H1 (cell line): ENCODE measurements at regions not wholly inside any gene's neighbourhood (a gene's known extent, or its start where the extent isn't known, plus 50 kb on each side); places are given as distances from the start of the nearest gene placed in this dataset.

Source experiments
- CTCF ChIA-PET: fragments of 300-600 bp; sonication (Branson Sonifier 250); formaldehyde crosslinking; loops from one replicate; lab custom pipeline; 2021; ENCODE audit not compliant: partially characterized antibody; lab: Charles Lee
- POLR2A ChIA-PET: fragments of 300-600 bp; sonication (Branson Sonifier 250); formaldehyde crosslinking; loops from one replicate; lab custom pipeline; 2021; ENCODE audit warnings: inconsistent platforms; ENCODE audit not compliant: partially characterized antibody; lab: Charles Lee
- DNase-seq, 2 experiments: peaks; one replicate each; pipeline versions ENCODE4 v3.0.0 to v3.0.0-alpha.2; 2010 to 2022; ENCODE audit warnings: low spot score in 2 of 2, low read depth in 1 of 2, mixed read lengths in 1 of 2
- FAIRE-seq: peaks from 2 replicates; lab custom pipeline; 2011; peaks lifted over from hg19 to GRCh38; lab: Jason Lieb, UNC
- H2AFZ ChIP-seq: 2 replicates; pipeline ENCODE4 v1.8.1; 2012; ENCODE audit warnings: low read length, inconsistent platforms
- H2AK5ac ChIP-seq: 2 replicates; pipeline ENCODE4 v1.6.1; 2013; ENCODE audit warnings: low read depth, low read length
- H2BK120ac ChIP-seq: replicated peaks from 2 replicates; pipeline ENCODE3; 2013; ENCODE audit warnings: low read depth, low read length, inconsistent platforms
- H2BK12ac ChIP-seq: 2 replicates; pipeline ENCODE4 v1.6.1; 2013; ENCODE audit warnings: low read depth, low read length
- H2BK15ac ChIP-seq: 2 replicates; pipeline ENCODE4 v1.6.1; 2013; ENCODE audit warnings: low read length
- H2BK20ac ChIP-seq: 2 replicates; pipeline ENCODE4 v1.6.1; 2013; ENCODE audit warnings: low read length
- H2BK5ac ChIP-seq: 2 replicates; pipeline ENCODE4 v1.6.1; 2013; ENCODE audit warnings: low read depth, low read length
- H3K14ac ChIP-seq: 2 replicates; pipeline ENCODE4 v1.6.1; 2013; ENCODE audit warnings: inconsistent platforms; ENCODE audit not compliant: insufficient read length
- H3K18ac ChIP-seq: 2 replicates; pipeline ENCODE4 v1.6.1; 2013; ENCODE audit warnings: low read length; ENCODE audit errors: extremely low read depth
- H3K23ac ChIP-seq: 2 replicates; pipeline ENCODE4 v1.6.1; 2013; ENCODE audit warnings: inconsistent platforms; ENCODE audit not compliant: insufficient read length
- H3K23me2 ChIP-seq: 2 replicates; pipeline ENCODE4 v1.6.1; 2013; ENCODE audit warnings: low read depth, low read length
- H3K27ac ChIP-seq: 2 replicates; pipeline ENCODE4 v1.6.1; 2011; ENCODE audit warnings: low read depth, low read length, inconsistent platforms
- H3K27me3 ChIP-seq, 4 experiments: replicated peaks in 1 of 4; 1 replicate in 1 of 4; 2 replicates in 3 of 4; pipeline versions ENCODE4 v1.6.1 to v1.8.1; 2011 to 2013; ENCODE audit warnings: low read length in 3 of 4, mild to moderate bottlenecking in 3 of 4, inconsistent platforms in 2 of 4, mixed read lengths in 2 of 4, moderate library complexity in 1 of 4; ENCODE audit not compliant: control insufficient read depth in 3 of 4, insufficient read depth in 3 of 4; ENCODE audit errors: extremely low read depth in 1 of 4
- H3K36me3 ChIP-seq, 4 experiments: 2 replicates each; pipeline versions ENCODE4 v1.6.1 to v1.8.1; 2011 to 2013; ENCODE audit warnings: mild to moderate bottlenecking in 4 of 4, low read length in 3 of 4, moderate library complexity in 2 of 4, control low read depth in 1 of 4, inconsistent platforms in 1 of 4; ENCODE audit not compliant: insufficient read depth in 4 of 4, control insufficient read depth in 2 of 4
- H3K4ac ChIP-seq: replicated peaks from 2 replicates; pipeline ENCODE3; 2013; ENCODE audit warnings: low read length, low read depth, mixed read lengths, inconsistent platforms; ENCODE audit not compliant: insufficient read length
- H3K4me1 ChIP-seq, 4 experiments: replicated peaks in 1 of 4; 1 replicate in 1 of 4; 2 replicates in 3 of 4; pipeline versions ENCODE4 v1.6.1 to v1.8.1; 2011 to 2013; ENCODE audit warnings: low read length in 3 of 4, inconsistent platforms in 2 of 4, mixed read lengths in 1 of 4; ENCODE audit not compliant: insufficient read depth in 4 of 4, control insufficient read depth in 3 of 4
- H3K4me2 ChIP-seq, 2 experiments: 2 replicates each; pipeline versions ENCODE4 v1.6.1 to v1.8.1; 2011 to 2013; ENCODE audit warnings: low read depth in 2 of 2, low read length in 2 of 2, control low read depth in 1 of 2, inconsistent platforms in 1 of 2, mild to moderate bottlenecking in 1 of 2; ENCODE audit not compliant: insufficient read depth in 1 of 2
- H3K4me3 ChIP-seq, 4 experiments: fragments of 200-600, 300-600 bp in 1 of 4; sonication (generic), shearing (Covaris generic), sonication (Bioruptor Twin) in 1 of 4; 2 replicates each; pipeline versions ENCODE4 v1.5.1 to v1.8.1; 2011 to 2016; ENCODE audit warnings: low read length in 4 of 4, low read depth in 3 of 4, control low read depth in 2 of 4, inconsistent platforms in 2 of 4, mild to moderate bottlenecking in 2 of 4, mixed read lengths in 1 of 4, moderate library complexity in 1 of 4; ENCODE audit not compliant: insufficient read depth in 2 of 4; ENCODE audit errors: extremely low read depth in 1 of 4
- H3K56ac ChIP-seq: replicated peaks from 2 replicates; pipeline ENCODE3; 2013; ENCODE audit warnings: low read depth, mild to moderate bottlenecking, mixed read lengths, low read length, inconsistent platforms; ENCODE audit not compliant: insufficient read length
- H3K79me1 ChIP-seq: 2 replicates; pipeline ENCODE4 v1.6.1; 2013; ENCODE audit warnings: low read depth, low read length, control low read depth
- H3K79me2 ChIP-seq, 2 experiments: 2 replicates each; pipeline versions ENCODE4 v1.6.1 to v1.8.1; 2012 to 2013; ENCODE audit warnings: low read length in 2 of 2, mild to moderate bottlenecking in 2 of 2, inconsistent platforms in 1 of 2; ENCODE audit not compliant: insufficient read depth in 2 of 2, control insufficient read depth in 1 of 2
- H3K9ac ChIP-seq, 4 experiments: replicated peaks in 1 of 4; 1 replicate in 1 of 4; 2 replicates in 3 of 4; pipeline versions ENCODE4 v1.6.1 to v1.8.1; 2011 to 2013; ENCODE audit warnings: low read depth in 3 of 4, low read length in 3 of 4, control low read depth in 2 of 4, mild to moderate bottlenecking in 2 of 4, moderate library complexity in 2 of 4, inconsistent platforms in 1 of 4; ENCODE audit errors: extremely low read depth in 1 of 4
- H3K9me3 ChIP-seq, 2 experiments: 2 replicates each; pipeline versions ENCODE4 v1.6.1 to v1.8.1; 2012 to 2013; ENCODE audit warnings: mild to moderate bottlenecking in 2 of 2, moderate library complexity in 2 of 2, control low read depth in 1 of 2, inconsistent platforms in 1 of 2, low read depth in 1 of 2, low read length in 1 of 2, mixed read lengths in 1 of 2; ENCODE audit not compliant: insufficient read depth in 2 of 2
- H4K20me1 ChIP-seq, 2 experiments: replicated peaks in 1 of 2; 2 replicates each; pipeline versions ENCODE3 to v1.8.1; 2011 to 2013; ENCODE audit warnings: inconsistent platforms in 2 of 2, low read length in 2 of 2, mild to moderate bottlenecking in 1 of 2; ENCODE audit not compliant: insufficient read depth in 2 of 2, control insufficient read depth in 1 of 2
- H4K5ac ChIP-seq: 2 replicates; pipeline ENCODE4 v1.6.1; 2013; ENCODE audit warnings: low read length, low read depth, mixed read lengths, inconsistent platforms; ENCODE audit not compliant: insufficient read length
- H4K8ac ChIP-seq: 2 replicates; pipeline ENCODE4 v1.8.0; 2013; ENCODE audit warnings: mild to moderate bottlenecking, moderate library complexity, low read length, inconsistent platforms; ENCODE audit not compliant: insufficient read depth; ENCODE audit errors: extremely low read depth
- H4K91ac ChIP-seq: replicated peaks from 2 replicates; pipeline ENCODE3; 2013; ENCODE audit warnings: low read length, mixed read lengths, inconsistent platforms; ENCODE audit not compliant: insufficient read length
- CHD1 ChIP-seq: IDR thresholded peaks from 2 replicates; pipeline ENCODE4 v1.6.1; 2012; ENCODE audit warnings: low read depth, low read length, improper control_type of control experiment
- SIN3A ChIP-seq, 2 experiments: IDR thresholded peaks in 1 of 2; conservative IDR thresholded peaks in 1 of 2; 2 replicates each; pipeline ENCODE4 v1.6.1; 2011 to 2012; ENCODE audit warnings: low read length in 2 of 2, improper control_type of control experiment in 1 of 2, low read depth in 1 of 2, mild to moderate bottlenecking in 1 of 2
- WGBS, 2 experiments: shearing (Covaris generic) in 1 of 2; methylation state at CpG; one replicate each; pipeline versions ENCODE4 v1.1.6 to v1.1.7; 2013 to 2015; ENCODE audit warnings: low lambda C conversion rate in 2 of 2, mixed read lengths in 2 of 2, inconsistent platforms in 1 of 2, low coverage in 1 of 2, missing lambda C conversion rate in 1 of 2; ENCODE audit not compliant: insufficient replicate concordance in 2 of 2, insufficient coverage in 1 of 2, insufficient read length in 1 of 2; ENCODE audit errors: extremely low coverage in 1 of 2, missing lambda C conversion rate in 1 of 2; 5-methylcytosine and 5-hydroxymethylcytosine counted together

- H2BK15ac ChIP-seq, result no peak overlapping the region
- 93% methylated on average over 2 of the region's 2 CpGs; no CpG with 5 or more reads in 1 of the 2 experiments for WGBS, 2 experiments
- H3K4me3 ChIP-seq, result no peak overlapping the region
- H3K4ac ChIP-seq, result no peak overlapping the region
- no peak overlapping the region for H4K8ac ChIP-seq
- H4K5ac ChIP-seq, result no peak overlapping the region
- H3K27ac ChIP-seq, result no peak overlapping the region
- no peaks in the 10 kb centered on the region for H3K4me1 ChIP-seq
- no peaks in the 10 kb centered on the region for H3K79me1 ChIP-seq
- H4K91ac ChIP-seq, result no peak overlapping the region
- H3K27me3 ChIP-seq, result no peaks in the 10 kb centered on the region
- FAIRE-seq, result no peak
- no peak overlapping the region for H3K18ac ChIP-seq
- H2BK120ac ChIP-seq, result no peak overlapping the region
- ChIA-PET POLR2A (no interaction called here), CTCF (interaction anchor here (0.6 kb wide), 1 partner anchor 81 kb away, joined by 3 read pairs; no protein-coding TSS in a partner anchor)
- H3K9me3 ChIP-seq, result peaks cover 6 to 11% of the 10 kb centered on the region in 2 experiments; a peak in 2 of 4 replicates
- no peaks in the 10 kb centered on the region for H4K20me1 ChIP-seq
- DNase-seq, result no peak
- H2BK12ac ChIP-seq, result no peak overlapping the region
- H3K23ac ChIP-seq, result no peak overlapping the region
- H2AFZ ChIP-seq, result no peak overlapping the region
- H3K36me3 ChIP-seq, result no peaks in the 10 kb centered on the region
- no peaks in the 10 kb centered on the region for H3K79me2 ChIP-seq
- H3K23me2 ChIP-seq, result no peaks in the 10 kb centered on the region
- no peak overlapping the region for H3K14ac ChIP-seq
- no peak overlapping the region for H3K4me2 ChIP-seq
- no peak overlapping the region for H2BK5ac ChIP-seq
- no peak for TF ChIP-seq CHD1
- no peak for TF ChIP-seq SIN3A (conservative IDR thresholded peaks at IDR 0.05 in 1 of 2, IDR thresholded peaks at IDR 0.05 in 1 of 2; ENCODE audit: low read depth in 1 of 2, low read length in 2 of 2)
- no peak overlapping the region for H2BK20ac ChIP-seq
- H3K9ac ChIP-seq, result no peak overlapping the region
- no peak overlapping the region for H2AK5ac ChIP-seq
- no peak overlapping the region for H3K56ac ChIP-seq
Measured at GRCh38 chr12:87074781-87075180, 818.6 kb upstream of the MGAT4C start.
